ENCODE measurements at regions not wholly inside any gene's neighbourhood (a gene's known extent, or its start where the extent isn't known, plus 50 kb on each side); places are given as distances from the start of the nearest gene placed in this dataset.

DNA sequence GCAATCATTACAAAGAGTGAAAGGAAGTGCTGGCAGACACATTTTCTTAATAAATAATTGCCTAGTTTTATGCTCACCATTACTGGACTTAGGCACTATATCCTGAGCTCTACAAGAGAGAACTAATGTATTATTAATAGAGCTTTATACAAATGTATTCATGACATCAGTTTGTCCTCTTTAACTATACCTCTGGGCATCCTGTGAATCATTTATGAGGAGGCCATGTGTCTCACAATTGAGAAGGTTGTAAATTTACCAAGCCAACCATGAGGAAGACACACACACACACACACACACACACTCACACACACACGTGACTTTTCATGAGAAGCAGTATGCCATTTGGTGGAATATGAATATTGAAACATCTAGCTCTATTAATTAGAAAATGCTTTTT lies 728.2 kb downstream of the ARAP2 start:
- 59 to 81% (median 73%) methylated on average over 1 of the region's 1 CpG for WGBS, 4 donors

DNA sequence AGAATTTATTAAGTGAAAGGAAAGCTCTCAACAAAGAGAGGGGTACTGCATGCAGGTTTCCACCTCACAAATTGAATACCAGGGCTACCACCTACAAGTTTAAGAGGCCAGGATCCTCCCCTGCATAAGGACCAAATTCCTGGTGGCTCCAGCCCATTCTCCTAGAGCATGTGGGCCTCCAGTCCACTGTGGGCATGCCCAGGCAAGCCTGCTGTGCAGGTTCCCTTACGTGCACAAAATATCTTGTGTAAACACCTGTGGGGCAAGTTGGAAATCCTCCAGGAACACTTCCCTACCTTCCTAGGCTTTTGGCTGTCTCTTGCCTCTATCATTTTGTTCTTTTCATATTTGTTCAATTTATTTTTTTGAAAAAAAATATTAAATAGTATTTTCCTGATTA lies 724.3 kb downstream of the ARAP2 start:
- 0 to 76% (median 34%) methylated on average over 1 of the region's 1 CpG for WGBS, 4 donors
- H3K27ac ChIP-seq: no peak overlapping the region
- intact Hi-C loops (cut with DNase I): no loop called here

More for the DNA sequence above, 728.2 kb downstream of the ARAP2 start:
- Histone ChIP-seq H3K4me3 (no peak overlapping the region), H3K36me3 (replicated peaks in 1 of 2) (no peaks in the 10 kb centered on the region), H3K27me3 (no peaks in the 10 kb centered on the region), H3K4me1 (replicated peaks in 1 of 2) (no peaks in the 10 kb centered on the region), H3K27ac (no peak overlapping the region), H3K9me3 (replicated peaks in 1 of 3) (no peaks in the 10 kb centered on the region)
- TF ChIP-seq POLR2A (IDR thresholded peaks at IDR 0.05): no peak
- intact Hi-C loops (cut with DNase I): no loop called here
- no peak for DNase-seq

DNA sequence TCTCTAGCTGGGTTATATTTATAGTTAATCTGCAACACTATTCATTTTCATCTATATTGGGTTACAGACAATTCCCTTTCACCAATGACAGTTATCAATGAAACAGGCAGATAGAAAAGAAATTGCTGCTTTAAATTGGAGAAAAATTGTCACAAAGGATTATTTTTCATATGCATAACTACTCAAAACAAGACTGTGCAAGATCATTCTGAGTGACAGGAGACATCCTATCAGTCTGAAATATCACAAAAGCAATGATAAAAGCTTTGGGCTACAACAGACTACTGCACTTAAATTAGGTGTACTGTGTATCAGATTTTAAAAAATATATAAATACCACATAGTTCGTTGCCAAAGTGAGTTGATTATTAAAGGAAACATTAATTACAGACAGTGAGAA lies 722.6 kb downstream of the ARAP2 start:
- TF ChIP-seq POLR2A (IDR thresholded peaks at IDR 0.05): no peak
- TF ChIP-seq, protein P1, sequence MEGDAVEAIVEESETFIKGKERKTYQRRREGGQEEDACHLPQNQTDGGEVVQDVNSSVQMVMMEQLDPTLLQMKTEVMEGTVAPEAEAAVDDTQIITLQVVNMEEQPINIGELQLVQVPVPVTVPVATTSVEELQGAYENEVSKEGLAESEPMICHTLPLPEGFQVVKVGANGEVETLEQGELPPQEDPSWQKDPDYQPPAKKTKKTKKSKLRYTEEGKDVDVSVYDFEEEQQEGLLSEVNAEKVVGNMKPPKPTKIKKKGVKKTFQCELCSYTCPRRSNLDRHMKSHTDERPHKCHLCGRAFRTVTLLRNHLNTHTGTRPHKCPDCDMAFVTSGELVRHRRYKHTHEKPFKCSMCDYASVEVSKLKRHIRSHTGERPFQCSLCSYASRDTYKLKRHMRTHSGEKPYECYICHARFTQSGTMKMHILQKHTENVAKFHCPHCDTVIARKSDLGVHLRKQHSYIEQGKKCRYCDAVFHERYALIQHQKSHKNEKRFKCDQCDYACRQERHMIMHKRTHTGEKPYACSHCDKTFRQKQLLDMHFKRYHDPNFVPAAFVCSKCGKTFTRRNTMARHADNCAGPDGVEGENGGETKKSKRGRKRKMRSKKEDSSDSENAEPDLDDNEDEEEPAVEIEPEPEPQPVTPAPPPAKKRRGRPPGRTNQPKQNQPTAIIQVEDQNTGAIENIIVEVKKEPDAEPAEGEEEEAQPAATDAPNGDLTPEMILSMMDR (IDR thresholded peaks at IDR 0.05): no peak
- intact Hi-C loops (cut with DNase I): no loop called here
- Histone ChIP-seq H3K36me3 (replicated peaks in 1 of 2) (no peaks in the 10 kb centered on the region), H3K27me3 (no peaks in the 10 kb centered on the region), H3K27ac (no peak overlapping the region), H3K4me3 (no peak overlapping the region), H3K4me1 (replicated peaks in 1 of 2) (no peaks in the 10 kb centered on the region), H3K9me3 (replicated peaks in 1 of 3) (no peaks in the 10 kb centered on the region)
- 37 to 55% (median 42%) methylated on average over 1 of the region's 1 CpG for WGBS, 4 donors
- DNase-seq: no peak

More for the DNA sequence above, 724.3 kb downstream of the ARAP2 start:
- Histone ChIP-seq H3K4me3 (no peak overlapping the region), H3K27me3 (no peaks in the 10 kb centered on the region), H3K36me3 (replicated peaks in 1 of 2) (no peaks in the 10 kb centered on the region), H3K9me3 (replicated peaks in 1 of 3) (no peaks in the 10 kb centered on the region), H3K4me1 (replicated peaks in 1 of 2) (no peaks in the 10 kb centered on the region)
- DNase-seq: no peak
- TF ChIP-seq, protein P1 (IDR thresholded peaks at IDR 0.05): no peak
- TF ChIP-seq POLR2A (IDR thresholded peaks at IDR 0.05): no peak

DNA sequence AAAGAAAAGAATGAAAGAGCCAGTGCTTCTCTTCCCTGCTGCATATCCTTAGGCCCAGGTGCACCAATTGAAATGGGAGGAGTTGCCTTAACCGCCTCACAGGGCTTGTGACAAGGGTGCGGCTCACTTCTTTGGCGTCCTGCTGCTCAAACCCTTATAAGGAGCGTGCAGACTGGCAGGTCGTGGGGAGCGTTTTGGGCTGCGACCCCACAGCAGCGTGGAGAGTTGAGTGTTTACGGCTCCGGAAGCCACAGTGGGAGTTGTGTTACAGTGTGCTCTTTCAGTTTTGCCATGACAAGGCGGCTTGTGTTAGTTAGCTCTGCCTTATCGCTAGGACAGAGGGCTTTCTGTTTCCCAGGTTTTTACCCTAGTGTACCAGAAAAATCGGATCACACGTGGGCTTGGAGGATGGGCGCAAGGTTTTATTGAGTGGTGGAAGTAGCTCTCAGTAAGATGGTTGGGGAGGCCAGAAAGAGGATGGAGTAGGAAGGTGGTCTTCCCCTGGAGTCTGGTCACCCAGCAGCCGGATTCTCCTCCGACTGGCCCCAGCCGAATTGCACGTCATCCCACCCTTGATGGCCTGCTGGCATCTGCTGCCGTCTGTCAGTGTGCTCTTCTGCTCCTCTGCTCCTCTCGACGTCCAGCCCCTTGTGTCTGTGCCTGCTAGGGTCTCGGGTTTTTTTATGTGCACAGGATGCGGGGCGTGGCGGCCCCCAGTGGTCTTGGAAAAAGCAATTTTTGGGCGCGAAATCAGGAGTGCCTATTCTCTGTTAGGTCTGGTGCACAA lies 718.9 kb downstream of the ARAP2 start:
- 66 to 85% (median 78%) methylated on average over 23 to 28 of the region's 28 CpGs for WGBS, 4 donors
- Histone ChIP-seq H3K4me1 (replicated peaks in 1 of 2) (no peaks in the 10 kb centered on the region), H3K36me3 (replicated peaks in 1 of 2) (no peaks in the 10 kb centered on the region), H3K27me3 (no peaks in the 10 kb centered on the region), H3K4me3 (no peak overlapping the region), H3K27ac (no peak overlapping the region), H3K9me3 (replicated peaks in 1 of 3) (no peaks in the 10 kb centered on the region)
- intact Hi-C loops (cut with DNase I): no loop called here
- TF ChIP-seq POLR2A (IDR thresholded peaks at IDR 0.05): no peak
- DNase-seq: no peak

DNA sequence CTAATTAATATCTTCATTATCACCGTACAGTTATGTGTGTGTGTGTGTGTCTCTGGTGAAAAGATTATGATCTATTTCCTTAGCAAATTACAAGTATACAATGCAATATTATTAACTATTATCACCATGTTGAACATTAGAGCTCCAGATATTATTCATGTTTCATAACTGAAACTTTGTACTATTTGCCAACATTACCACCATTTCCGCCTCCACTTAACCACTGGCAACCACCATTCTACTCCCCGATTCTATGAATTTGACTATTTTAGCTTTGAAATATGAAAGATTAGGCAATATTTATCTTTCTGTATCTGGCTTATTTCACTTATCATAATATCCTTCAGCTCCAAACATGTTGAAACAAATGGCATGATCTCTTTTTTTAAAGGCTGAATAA lies 717.9 kb downstream of the ARAP2 start:
- H3K4me1 ChIP-seq (replicated peaks in 1 of 2): no peaks in the 10 kb centered on the region
- intact Hi-C loops (cut with DNase I): no loop called here
- WGBS, 4 donors: 79 to 91% (median 81%) methylated on average over 3 of the region's 3 CpGs
- TF ChIP-seq, protein P1 (IDR thresholded peaks at IDR 0.05): no peak
- no peak for TF ChIP-seq POLR2A (IDR thresholded peaks at IDR 0.05)
- no peak overlapping the region for H3K4me3 ChIP-seq
- DNase-seq: no peak
- no peaks in the 10 kb centered on the region for H3K27me3 ChIP-seq
- no peaks in the 10 kb centered on the region for H3K9me3 ChIP-seq (replicated peaks in 1 of 3)
- H3K36me3 ChIP-seq (replicated peaks in 1 of 2): no peaks in the 10 kb centered on the region
- no peak overlapping the region for H3K27ac ChIP-seq

Measured in adrenal gland (tissue), 9 donors.